ENCODE measurements at regions not wholly inside any gene's neighbourhood (a gene's known extent, or its start where the extent isn't known, plus 50 kb on each side); places are given as distances from the start of the nearest gene placed in this dataset.

- no peak for TF ChIP-seq ZFP3 (CRISPR knock-in tag; IDR thresholded peaks at IDR 0.05)
- TF ChIP-seq ZFP30 (CRISPR knock-in tag; IDR thresholded peaks at IDR 0.05): no peak
- no peak for TF ChIP-seq ZNF70 (CRISPR knock-in tag; IDR thresholded peaks at IDR 0.05)
- TF ChIP-seq TCF4 (CRISPR knock-in tag; IDR thresholded peaks at IDR 0.05; ENCODE audit: borderline replicate concordance): no peak
- TF ChIP-seq BACH2 (CRISPR knock-in tag; IDR thresholded peaks at IDR 0.05; ENCODE audit: borderline replicate concordance): no peak
- no peak for ATAC-seq
Measured at GRCh38 chr5:61821561-61821960, 484.4 kb upstream of the KIF2A start.

GRCh38 chr5:61822584-61822983, 483.4 kb upstream of the KIF2A start:
- TF ChIP-seq, protein P1, sequence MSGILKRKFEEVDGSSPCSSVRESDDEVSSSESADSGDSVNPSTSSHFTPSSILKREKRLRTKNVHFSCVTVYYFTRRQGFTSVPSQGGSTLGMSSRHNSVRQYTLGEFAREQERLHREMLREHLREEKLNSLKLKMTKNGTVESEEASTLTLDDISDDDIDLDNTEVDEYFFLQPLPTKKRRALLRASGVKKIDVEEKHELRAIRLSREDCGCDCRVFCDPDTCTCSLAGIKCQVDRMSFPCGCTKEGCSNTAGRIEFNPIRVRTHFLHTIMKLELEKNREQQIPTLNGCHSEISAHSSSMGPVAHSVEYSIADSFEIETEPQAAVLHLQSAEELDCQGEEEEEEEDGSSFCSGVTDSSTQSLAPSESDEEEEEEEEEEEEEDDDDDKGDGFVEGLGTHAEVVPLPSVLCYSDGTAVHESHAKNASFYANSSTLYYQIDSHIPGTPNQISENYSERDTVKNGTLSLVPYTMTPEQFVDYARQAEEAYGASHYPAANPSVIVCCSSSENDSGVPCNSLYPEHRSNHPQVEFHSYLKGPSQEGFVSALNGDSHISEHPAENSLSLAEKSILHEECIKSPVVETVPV (CRISPR knock-in tag; IDR thresholded peaks at IDR 0.05): no peak
- no peak for ATAC-seq

GRCh38 chr5:61823065-61823464, 482.9 kb upstream of the KIF2A start:
- ATAC-seq: no peak
- TF ChIP-seq, protein P1 (CRISPR knock-in tag; IDR thresholded peaks at IDR 0.05): no peak
- TF ChIP-seq GLIS3 (CRISPR knock-in tag; IDR thresholded peaks at IDR 0.05) (no peak), PPARA (CRISPR knock-in tag; IDR thresholded peaks at IDR 0.05; ENCODE audit: borderline replicate concordance) (no peak), TOX (CRISPR knock-in tag; IDR thresholded peaks at IDR 0.05; ENCODE audit: borderline replicate concordance) (no peak), ISL1 (CRISPR knock-in tag; IDR thresholded peaks at IDR 0.05) (no peak), ZFP3 (CRISPR knock-in tag; IDR thresholded peaks at IDR 0.05) (no peak), ZNF8 (CRISPR knock-in tag; IDR thresholded peaks at IDR 0.05) (no peak), ARNTL (CRISPR knock-in tag; IDR thresholded peaks at IDR 0.05; ENCODE audit: borderline replicate concordance, low read depth) (no peak), BACH2 (CRISPR knock-in tag; IDR thresholded peaks at IDR 0.05; ENCODE audit: borderline replicate concordance) (no peak), ZNF565 (CRISPR knock-in tag; conservative IDR thresholded peaks at IDR 0.05; ENCODE audit: low read depth) (no peak), ZC3H10 (CRISPR knock-in tag; IDR thresholded peaks at IDR 0.05) (no peak), CSDC2 (CRISPR knock-in tag; IDR thresholded peaks at IDR 0.05) (no peak), ZFP30 (CRISPR knock-in tag; IDR thresholded peaks at IDR 0.05) (no peak)
- TF ChIP-seq, protein P2, sequence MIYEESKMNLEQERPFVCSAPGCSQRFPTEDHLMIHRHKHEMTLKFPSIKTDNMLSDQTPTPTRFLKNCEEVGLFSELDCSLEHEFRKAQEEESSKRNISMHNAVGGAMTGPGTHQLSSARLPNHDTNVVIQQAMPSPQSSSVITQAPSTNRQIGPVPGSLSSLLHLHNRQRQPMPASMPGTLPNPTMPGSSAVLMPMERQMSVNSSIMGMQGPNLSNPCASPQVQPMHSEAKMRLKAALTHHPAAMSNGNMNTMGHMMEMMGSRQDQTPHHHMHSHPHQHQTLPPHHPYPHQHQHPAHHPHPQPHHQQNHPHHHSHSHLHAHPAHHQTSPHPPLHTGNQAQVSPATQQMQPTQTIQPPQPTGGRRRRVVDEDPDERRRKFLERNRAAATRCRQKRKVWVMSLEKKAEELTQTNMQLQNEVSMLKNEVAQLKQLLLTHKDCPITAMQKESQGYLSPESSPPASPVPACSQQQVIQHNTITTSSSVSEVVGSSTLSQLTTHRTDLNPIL (CRISPR knock-in tag; IDR thresholded peaks at IDR 0.05; ENCODE audit: low read depth): no peak
- TF ChIP-seq, protein P3, sequence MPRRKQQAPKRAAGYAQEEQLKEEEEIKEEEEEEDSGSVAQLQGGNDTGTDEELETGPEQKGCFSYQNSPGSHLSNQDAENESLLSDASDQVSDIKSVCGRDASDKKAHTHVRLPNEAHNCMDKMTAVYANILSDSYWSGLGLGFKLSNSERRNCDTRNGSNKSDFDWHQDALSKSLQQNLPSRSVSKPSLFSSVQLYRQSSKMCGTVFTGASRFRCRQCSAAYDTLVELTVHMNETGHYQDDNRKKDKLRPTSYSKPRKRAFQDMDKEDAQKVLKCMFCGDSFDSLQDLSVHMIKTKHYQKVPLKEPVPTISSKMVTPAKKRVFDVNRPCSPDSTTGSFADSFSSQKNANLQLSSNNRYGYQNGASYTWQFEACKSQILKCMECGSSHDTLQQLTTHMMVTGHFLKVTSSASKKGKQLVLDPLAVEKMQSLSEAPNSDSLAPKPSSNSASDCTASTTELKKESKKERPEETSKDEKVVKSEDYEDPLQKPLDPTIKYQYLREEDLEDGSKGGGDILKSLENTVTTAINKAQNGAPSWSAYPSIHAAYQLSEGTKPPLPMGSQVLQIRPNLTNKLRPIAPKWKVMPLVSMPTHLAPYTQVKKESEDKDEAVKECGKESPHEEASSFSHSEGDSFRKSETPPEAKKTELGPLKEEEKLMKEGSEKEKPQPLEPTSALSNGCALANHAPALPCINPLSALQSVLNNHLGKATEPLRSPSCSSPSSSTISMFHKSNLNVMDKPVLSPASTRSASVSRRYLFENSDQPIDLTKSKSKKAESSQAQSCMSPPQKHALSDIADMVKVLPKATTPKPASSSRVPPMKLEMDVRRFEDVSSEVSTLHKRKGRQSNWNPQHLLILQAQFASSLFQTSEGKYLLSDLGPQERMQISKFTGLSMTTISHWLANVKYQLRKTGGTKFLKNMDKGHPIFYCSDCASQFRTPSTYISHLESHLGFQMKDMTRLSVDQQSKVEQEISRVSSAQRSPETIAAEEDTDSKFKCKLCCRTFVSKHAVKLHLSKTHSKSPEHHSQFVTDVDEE (CRISPR knock-in tag; IDR thresholded peaks at IDR 0.05): no peak

DNA sequence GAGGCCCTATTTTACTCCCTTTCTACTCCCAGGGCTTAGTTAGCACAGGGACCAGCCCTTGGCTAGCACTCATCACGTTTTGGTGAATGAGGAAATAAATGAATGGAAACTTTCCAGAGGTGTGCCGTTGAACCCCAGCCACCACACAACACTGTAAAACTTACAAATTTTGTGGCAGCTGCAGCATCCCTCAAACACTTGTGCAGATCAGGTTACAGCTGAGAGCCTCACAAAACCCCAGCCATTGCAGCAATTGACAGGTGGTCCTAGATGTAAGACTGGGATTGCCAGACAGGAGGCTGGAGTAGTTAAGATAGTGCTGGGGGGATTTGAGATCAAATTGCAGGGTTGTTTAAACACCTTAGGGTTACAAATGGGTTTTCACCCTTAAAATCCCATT, 482.2 kb upstream of the KIF2A start:
- ATAC-seq: no peak
- TF ChIP-seq BACH2 (CRISPR knock-in tag; IDR thresholded peaks at IDR 0.05; ENCODE audit: borderline replicate concordance): no peak
- TF ChIP-seq, protein P3 (CRISPR knock-in tag; IDR thresholded peaks at IDR 0.05): no peak
- TF ChIP-seq, protein P4, sequence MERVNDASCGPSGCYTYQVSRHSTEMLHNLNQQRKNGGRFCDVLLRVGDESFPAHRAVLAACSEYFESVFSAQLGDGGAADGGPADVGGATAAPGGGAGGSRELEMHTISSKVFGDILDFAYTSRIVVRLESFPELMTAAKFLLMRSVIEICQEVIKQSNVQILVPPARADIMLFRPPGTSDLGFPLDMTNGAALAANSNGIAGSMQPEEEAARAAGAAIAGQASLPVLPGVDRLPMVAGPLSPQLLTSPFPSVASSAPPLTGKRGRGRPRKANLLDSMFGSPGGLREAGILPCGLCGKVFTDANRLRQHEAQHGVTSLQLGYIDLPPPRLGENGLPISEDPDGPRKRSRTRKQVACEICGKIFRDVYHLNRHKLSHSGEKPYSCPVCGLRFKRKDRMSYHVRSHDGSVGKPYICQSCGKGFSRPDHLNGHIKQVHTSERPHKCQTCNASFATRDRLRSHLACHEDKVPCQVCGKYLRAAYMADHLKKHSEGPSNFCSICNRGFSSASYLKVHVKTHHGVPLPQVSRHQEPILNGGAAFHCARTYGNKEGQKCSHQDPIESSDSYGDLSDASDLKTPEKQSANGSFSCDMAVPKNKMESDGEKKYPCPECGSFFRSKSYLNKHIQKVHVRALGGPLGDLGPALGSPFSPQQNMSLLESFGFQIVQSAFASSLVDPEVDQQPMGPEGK (CRISPR knock-in tag; IDR thresholded peaks at IDR 0.05; ENCODE audit: borderline replicate concordance): no peak
- no peak for TF ChIP-seq TCF4 (CRISPR knock-in tag; IDR thresholded peaks at IDR 0.05; ENCODE audit: borderline replicate concordance)
